ENCODE measurements at regions not wholly inside any gene's neighbourhood (a gene's known extent, or its start where the extent isn't known, plus 50 kb on each side); places are given as distances from the start of the nearest gene placed in this dataset.

- H3K36me3 ChIP-seq (ENCODE audit: control insufficient read depth, insufficient read depth, low read length): no peaks in the 10 kb centered on the region
- no peaks in the 10 kb centered on the region for H3K27me3 ChIP-seq (replicated peaks; ENCODE audit: control insufficient read depth, insufficient read depth, low read length)
- TF ChIP-seq CTCF (IDR thresholded peaks at IDR 0.05; ENCODE audit: insufficient read depth, low read length, poor library complexity, severe bottlenecking): no peak
- no peak for DNase-seq (ENCODE audit: extremely low read depth, insufficient read length)
- no peak overlapping the region for H3K4me3 ChIP-seq (replicated peaks; ENCODE audit: low read depth, low read length)
Measured at GRCh38 chr5:163759000-163759704, 253.7 kb downstream of the MAT2B start.

- no peak for DNase-seq (ENCODE audit: extremely low read depth, insufficient read length)
- no peaks in the 10 kb centered on the region for H3K27me3 ChIP-seq (replicated peaks; ENCODE audit: control insufficient read depth, insufficient read depth, low read length)
- no peaks in the 10 kb centered on the region for H3K36me3 ChIP-seq (ENCODE audit: control insufficient read depth, insufficient read depth, low read length)
- TF ChIP-seq CTCF (IDR thresholded peaks at IDR 0.05; ENCODE audit: insufficient read depth, low read length, poor library complexity, severe bottlenecking): no peak
- H3K4me3 ChIP-seq (replicated peaks; ENCODE audit: low read depth, low read length): no peak overlapping the region
Measured at GRCh38 chr5:163760498-163760897, 255.1 kb downstream of the MAT2B start.

- Histone ChIP-seq H3K27me3 (replicated peaks; ENCODE audit: control insufficient read depth, insufficient read depth, low read length) (no peaks in the 10 kb centered on the region), H3K4me3 (replicated peaks; ENCODE audit: low read depth, low read length) (no peak overlapping the region)
- no peak for TF ChIP-seq CTCF (IDR thresholded peaks at IDR 0.05; ENCODE audit: insufficient read depth, low read length, poor library complexity, severe bottlenecking)
Measured at GRCh38 chr5:163766936-163767670, 261.7 kb downstream of the MAT2B start.

GRCh38 chr5:163770625-163771024, 265.2 kb downstream of the MAT2B start:
- no peak for TF ChIP-seq CTCF (IDR thresholded peaks at IDR 0.05; ENCODE audit: insufficient read depth, low read length, poor library complexity, severe bottlenecking)
- Histone ChIP-seq H3K27me3 (replicated peaks; ENCODE audit: control insufficient read depth, insufficient read depth, low read length) (no peaks in the 10 kb centered on the region), H3K4me3 (replicated peaks; ENCODE audit: low read depth, low read length) (no peak overlapping the region), H3K36me3 (ENCODE audit: control insufficient read depth, insufficient read depth, low read length) (no peaks in the 10 kb centered on the region)
- DNase-seq (ENCODE audit: extremely low read depth, insufficient read length): no peak

More at GRCh38 chr5:163766936-163767670, 261.7 kb downstream of the MAT2B start:
- no peaks in the 10 kb centered on the region for H3K36me3 ChIP-seq (ENCODE audit: control insufficient read depth, insufficient read depth, low read length)
- DNase-seq (ENCODE audit: extremely low read depth, insufficient read length): no peak

GRCh38 chr5:163772241-163772640, 266.8 kb downstream of the MAT2B start:
- TF ChIP-seq CTCF (IDR thresholded peaks at IDR 0.05; ENCODE audit: insufficient read depth, low read length, poor library complexity, severe bottlenecking): no peak
- H3K4me3 ChIP-seq (replicated peaks; ENCODE audit: low read depth, low read length): no peak overlapping the region
- no peaks in the 10 kb centered on the region for H3K27me3 ChIP-seq (replicated peaks; ENCODE audit: control insufficient read depth, insufficient read depth, low read length)
- no peaks in the 10 kb centered on the region for H3K36me3 ChIP-seq (ENCODE audit: control insufficient read depth, insufficient read depth, low read length)
- no peak for DNase-seq (ENCODE audit: extremely low read depth, insufficient read length)
